BLaER1 treated with 17β-estradiol and CSF1 and Interleukin-3, amounts not matched to agents 10 nM and 100 nM (cell line): ENCODE measurements at regions not wholly inside any gene's neighbourhood (a gene's known extent, or its start where the extent isn't known, plus 50 kb on each side); places are given as distances from the start of the nearest gene placed in this dataset.

Experiments
- H3K27ac ChIP-seq, 11 experiments: shearing (Covaris generic); formaldehyde crosslinking; 2 replicates each; pipeline ENCODE4 v1.8.1; 2022
- H3K27me3 ChIP-seq, 11 experiments: shearing (Covaris generic); formaldehyde crosslinking; 2 replicates each; pipeline ENCODE4 v1.8.1; 2022
- H3K36me3 ChIP-seq, 11 experiments: shearing (Covaris generic); formaldehyde crosslinking; 2 replicates each; pipeline ENCODE4 v1.8.1; 2022
- H3K4me1 ChIP-seq, 10 experiments: shearing (Covaris generic); formaldehyde crosslinking; 2 replicates each; pipeline ENCODE4 v1.8.1; 2022
- H3K4me2 ChIP-seq, 11 experiments: shearing (Covaris generic); formaldehyde crosslinking; 2 replicates each; pipeline ENCODE4 v1.8.1; 2022
- H3K4me3 ChIP-seq, 10 experiments: shearing (Covaris generic); formaldehyde crosslinking; 2 replicates each; pipeline ENCODE4 v1.8.1; 2022
- H3K9ac ChIP-seq, 11 experiments: shearing (Covaris generic); formaldehyde crosslinking; 2 replicates each; pipeline ENCODE4 v1.8.1; 2022
- H3K9me3 ChIP-seq, 11 experiments: shearing (Covaris generic); formaldehyde crosslinking; replicated peaks in 1 of 11; 2 replicates each; pipeline ENCODE4 v1.8.1; 2022
- H4K20me1 ChIP-seq, 11 experiments: shearing (Covaris generic); formaldehyde crosslinking; 2 replicates each; pipeline ENCODE4 v1.8.1; 2022
- Cebpa-rat ChIP-seq, 11 experiments: shearing (Covaris generic); IDR thresholded peaks; 2 replicates each; pipeline ENCODE4 v1.8.1; 2022

GRCh38 chr18:78213361-78213994, 766.1 kb upstream of the SALL3 start:
- Histone ChIP-seq H3K4me3 (no peak overlapping the region), H3K4me1 (peaks cover 0 to 7% (median 0%) of the 10 kb centered on the region in 10 experiments; a peak in 3 of 20 replicates), H3K27ac (no peak overlapping the region), H3K4me2 (no peak overlapping the region), H4K20me1 (no peaks in the 10 kb centered on the region), H3K27me3 (no peaks in the 10 kb centered on the region), H3K9ac (no peak overlapping the region), H3K36me3 (no peaks in the 10 kb centered on the region), H3K9me3 (no peaks in the 10 kb centered on the region)
- TF ChIP-seq Cebpa-rat (IDR thresholded peaks at IDR 0.05), result no peak

DNA sequence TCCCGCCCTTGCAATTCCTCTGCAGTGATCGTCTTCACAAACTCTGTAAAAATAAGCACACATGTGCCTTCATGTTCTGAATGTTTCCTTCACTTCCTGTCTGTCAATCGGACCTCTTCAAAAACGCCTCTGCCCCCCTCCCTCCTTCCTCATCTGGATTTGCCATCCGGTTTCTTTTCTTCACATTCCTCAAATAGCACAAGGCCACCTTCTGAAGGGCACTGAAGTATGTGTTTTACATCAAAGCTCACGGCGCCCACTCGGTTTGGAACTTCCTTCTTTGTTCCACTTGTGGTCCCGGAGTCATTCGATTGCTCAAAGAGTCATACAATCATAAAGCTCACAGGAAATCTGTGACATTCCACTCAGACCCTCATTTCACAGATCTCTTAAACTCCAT, 758.1 kb upstream of the SALL3 start:
- Histone ChIP-seq H3K4me2 (peak overlapping the region; percentile 76 to 93 (median 84)), H3K4me3 (peak overlapping the region in 2 of 10 experiments; percentile 19 to 30; a peak in 1 of 20 replicates), H3K9me3 (no peaks in the 10 kb centered on the region), H3K36me3 (no peaks in the 10 kb centered on the region), H3K9ac (no peak overlapping the region), H3K4me1 (peaks cover 15 to 21% (median 17%) of the 10 kb centered on the region in 10 experiments), H3K27ac (peak overlapping the region in 6 of 11 experiments; percentile 38 to 64 (median 48); a peak in 10 of 22 replicates), H3K27me3 (no peaks in the 10 kb centered on the region), H4K20me1 (no peaks in the 10 kb centered on the region)
- TF ChIP-seq Cebpa-rat (IDR thresholded peaks at IDR 0.05), result no peak

- no peaks in the 10 kb centered on the region for H3K4me1 ChIP-seq
- H3K27me3 ChIP-seq, result no peaks in the 10 kb centered on the region
- H3K4me3 ChIP-seq, result no peak overlapping the region
- H3K4me2 ChIP-seq, result no peak overlapping the region
- H4K20me1 ChIP-seq, result no peaks in the 10 kb centered on the region
- no peak overlapping the region for H3K9ac ChIP-seq
- peaks cover 0 to 11% (median 0%) of the 10 kb centered on the region in 11 experiments; a peak in 3 of 22 replicates for H3K9me3 ChIP-seq
- no peak for TF ChIP-seq Cebpa-rat (IDR thresholded peaks at IDR 0.05)
- no peaks in the 10 kb centered on the region for H3K36me3 ChIP-seq
- H3K27ac ChIP-seq, result no peak overlapping the region
Measured at GRCh38 chr18:78228974-78229373, 750.6 kb upstream of the SALL3 start.

- H3K9ac ChIP-seq, result no peak overlapping the region
- no peak overlapping the region for H3K4me2 ChIP-seq
- H3K9me3 ChIP-seq, result peaks cover 0 to 11% (median 0%) of the 10 kb centered on the region in 11 experiments; a peak in 3 of 22 replicates
- H4K20me1 ChIP-seq, result no peaks in the 10 kb centered on the region
- H3K4me3 ChIP-seq, result no peak overlapping the region
- TF ChIP-seq Cebpa-rat (IDR thresholded peaks at IDR 0.05), result no peak
- no peak overlapping the region for H3K27ac ChIP-seq
- H3K4me1 ChIP-seq, result no peaks in the 10 kb centered on the region
- H3K36me3 ChIP-seq, result no peaks in the 10 kb centered on the region
- no peaks in the 10 kb centered on the region for H3K27me3 ChIP-seq
Measured at GRCh38 chr18:78230911-78231310, 748.7 kb upstream of the SALL3 start.

DNA sequence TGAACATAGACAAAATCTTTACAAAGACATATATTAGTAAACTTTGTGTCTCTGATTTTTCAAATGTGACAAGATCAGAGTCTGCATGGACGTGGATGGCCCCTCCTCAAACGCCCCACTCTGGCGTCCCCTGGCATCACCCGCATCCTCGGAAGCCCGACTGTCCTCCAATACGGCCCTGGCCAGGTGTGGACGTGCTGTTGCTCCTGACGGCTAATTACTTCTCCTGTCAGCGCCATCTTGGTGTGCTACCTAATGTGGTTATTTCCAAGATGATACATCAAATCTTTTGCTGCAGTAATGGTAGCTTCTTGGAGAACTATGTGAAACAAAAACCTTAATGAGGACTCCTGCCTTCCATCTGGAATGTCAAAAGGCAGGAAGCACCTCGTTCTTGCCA, 747.4 kb upstream of the SALL3 start:
- Histone ChIP-seq H3K27ac (no peak overlapping the region), H3K27me3 (no peaks in the 10 kb centered on the region), H3K4me2 (no peak overlapping the region), H3K4me1 (no peaks in the 10 kb centered on the region), H3K36me3 (no peaks in the 10 kb centered on the region), H4K20me1 (no peaks in the 10 kb centered on the region), H3K4me3 (no peak overlapping the region), H3K9ac (no peak overlapping the region), H3K9me3 (peaks cover 0 to 11% (median 0%) of the 10 kb centered on the region in 11 experiments; a peak in 3 of 22 replicates)
- TF ChIP-seq Cebpa-rat (IDR thresholded peaks at IDR 0.05), result no peak

DNA sequence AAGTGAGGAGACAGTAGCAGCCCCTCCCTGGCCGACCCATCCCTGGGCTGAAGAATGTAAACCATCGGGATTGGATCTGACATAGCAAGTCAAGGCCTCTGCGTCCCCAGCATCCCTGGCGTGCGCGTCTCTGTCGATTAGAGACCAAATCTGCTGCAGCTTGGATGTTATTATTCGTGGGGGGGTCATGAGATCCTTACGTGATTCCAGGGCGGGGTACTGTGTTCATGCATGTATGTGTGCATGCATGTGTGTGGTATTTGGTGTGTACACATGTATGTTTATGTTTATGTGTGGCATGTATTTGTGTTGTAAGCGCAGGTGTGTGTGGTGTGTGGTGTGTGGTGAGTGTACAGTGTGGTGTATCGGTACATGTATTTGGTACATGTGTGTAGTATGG, 741.8 kb upstream of the SALL3 start:
- no peaks in the 10 kb centered on the region for H3K36me3 ChIP-seq
- peaks cover 0 to 7% (median 0%) of the 10 kb centered on the region in 11 experiments; a peak in 5 of 22 replicates for H3K9me3 ChIP-seq
- H4K20me1 ChIP-seq, result no peaks in the 10 kb centered on the region
- no peak overlapping the region for H3K4me3 ChIP-seq
- H3K27me3 ChIP-seq, result no peaks in the 10 kb centered on the region
- H3K9ac ChIP-seq, result no peak overlapping the region
- H3K4me1 ChIP-seq, result peaks cover 0 to 16% (median 9%) of the 10 kb centered on the region in 10 experiments; a peak in 10 of 20 replicates
- no peak for TF ChIP-seq Cebpa-rat (IDR thresholded peaks at IDR 0.05)
- H3K4me2 ChIP-seq, result no peak overlapping the region
- H3K27ac ChIP-seq, result no peak overlapping the region

DNA sequence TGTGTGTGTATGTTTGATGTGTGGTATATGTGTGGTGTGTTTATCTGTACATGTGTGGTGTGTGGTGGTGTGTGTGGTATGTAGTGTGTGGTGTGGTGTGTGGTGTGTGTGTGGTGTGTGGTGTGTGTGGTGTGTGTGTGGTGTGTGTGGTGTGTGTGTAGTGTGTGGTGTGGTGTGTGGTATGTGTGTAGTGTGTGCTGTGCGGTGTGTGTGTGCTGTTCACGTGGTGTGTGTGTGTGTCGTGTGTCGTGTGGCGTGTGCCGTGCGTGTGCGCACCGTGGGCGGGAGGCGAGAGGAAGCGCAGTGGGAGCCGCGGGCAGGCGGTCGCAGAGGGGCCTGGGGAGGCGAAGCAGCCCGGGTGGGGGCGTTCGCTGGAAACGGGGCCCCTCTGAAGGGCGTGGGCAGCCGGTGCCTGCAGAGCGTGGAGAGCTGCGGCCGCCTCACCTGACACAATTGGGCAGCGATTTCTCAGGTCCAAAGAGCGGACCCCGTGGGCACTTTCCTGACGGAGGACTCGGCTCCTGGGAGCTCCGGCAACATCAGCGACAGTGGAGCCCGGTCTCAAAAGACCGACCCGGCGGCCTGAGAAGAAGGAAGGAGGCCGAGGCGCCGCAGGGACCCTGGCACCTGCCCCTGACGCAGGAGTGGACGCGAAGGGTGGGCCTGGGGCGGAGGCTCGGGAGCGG, 741.1 kb upstream of the SALL3 start:
- Histone ChIP-seq H3K4me1 (peaks cover 0 to 18% (median 9%) of the 10 kb centered on the region in 10 experiments; a peak in 10 of 20 replicates), H3K27ac (no peak overlapping the region), H3K9ac (no peak overlapping the region), H3K4me3 (no peak overlapping the region), H4K20me1 (no peaks in the 10 kb centered on the region), H3K27me3 (no peaks in the 10 kb centered on the region), H3K4me2 (no peak overlapping the region), H3K36me3 (no peaks in the 10 kb centered on the region), H3K9me3 (peaks cover 0 to 7% (median 0%) of the 10 kb centered on the region in 11 experiments; a peak in 5 of 22 replicates)
- TF ChIP-seq Cebpa-rat (IDR thresholded peaks at IDR 0.05), result no peak

GRCh38 chr18:78239090-78239457, 740.5 kb upstream of the SALL3 start:
- no peaks in the 10 kb centered on the region for H3K27me3 ChIP-seq
- peaks cover 0 to 7% (median 0%) of the 10 kb centered on the region in 11 experiments; a peak in 5 of 22 replicates for H3K9me3 ChIP-seq
- H3K4me1 ChIP-seq, result peaks cover 0 to 20% (median 9%) of the 10 kb centered on the region in 10 experiments; a peak in 10 of 20 replicates
- no peaks in the 10 kb centered on the region for H4K20me1 ChIP-seq
- no peak overlapping the region for H3K9ac ChIP-seq
- TF ChIP-seq Cebpa-rat (IDR thresholded peaks at IDR 0.05), result no peak
- H3K27ac ChIP-seq, result no peak overlapping the region
- H3K4me2 ChIP-seq, result no peak overlapping the region
- H3K36me3 ChIP-seq, result no peaks in the 10 kb centered on the region
- no peak overlapping the region for H3K4me3 ChIP-seq

GRCh38 chr18:78240101-78240500, 739.5 kb upstream of the SALL3 start:
- Histone ChIP-seq H3K36me3 (no peaks in the 10 kb centered on the region), H3K4me3 (no peak overlapping the region), H3K9ac (no peak overlapping the region), H3K4me2 (no peak overlapping the region), H3K27ac (no peak overlapping the region), H3K4me1 (peaks cover 7 to 30% (median 20%) of the 10 kb centered on the region in 10 experiments; a peak in 18 of 20 replicates), H3K27me3 (no peaks in the 10 kb centered on the region), H4K20me1 (no peaks in the 10 kb centered on the region), H3K9me3 (peaks cover 0 to 7% (median 0%) of the 10 kb centered on the region in 11 experiments; a peak in 6 of 22 replicates)
- no peak for TF ChIP-seq Cebpa-rat (IDR thresholded peaks at IDR 0.05)
